ENCODE measurements at regions not wholly inside any gene's neighbourhood (a gene's known extent, or its start where the extent isn't known, plus 50 kb on each side); places are given as distances from the start of the nearest gene placed in this dataset.

GRCh38 chr2:180905002-180905401 is 75.4 kb upstream of the UBE2E3 start:
- no peak for DNase-seq (ENCODE audit: low read depth)
- TF ChIP-seq CTCF (IDR thresholded peaks at IDR 0.05; ENCODE audit: control insufficient read depth, extremely low read depth, insufficient read depth) = no peak
- no peak overlapping the region for H3K4me3 ChIP-seq (ENCODE audit: low read depth, low read length)

GRCh38 chr2:180901331-180901730 is 79.1 kb upstream of the UBE2E3 start:
- TF ChIP-seq CTCF (IDR thresholded peaks at IDR 0.05; ENCODE audit: control insufficient read depth, extremely low read depth, insufficient read depth) = no peak
- H3K4me3 ChIP-seq (ENCODE audit: low read depth, low read length) = no peak overlapping the region
- DNase-seq (ENCODE audit: low read depth) = no peak

- H3K4me3 ChIP-seq (ENCODE audit: low read depth, low read length) = no peak overlapping the region
- DNase-seq (ENCODE audit: low read depth) = no peak
- no peak for TF ChIP-seq CTCF (IDR thresholded peaks at IDR 0.05; ENCODE audit: control insufficient read depth, extremely low read depth, insufficient read depth)
Measured at GRCh38 chr2:180893752-180894151, 86.7 kb upstream of the UBE2E3 start.

- TF ChIP-seq CTCF (IDR thresholded peaks at IDR 0.05; ENCODE audit: control insufficient read depth, extremely low read depth, insufficient read depth) = no peak
- H3K4me3 ChIP-seq (ENCODE audit: low read depth, low read length) = no peak overlapping the region
- DNase-seq (ENCODE audit: low read depth) = no peak
Measured at GRCh38 chr2:180892091-180892490, 88.3 kb upstream of the UBE2E3 start.

- H3K4me3 ChIP-seq (ENCODE audit: low read depth, low read length) = no peak overlapping the region
- no peak for TF ChIP-seq CTCF (IDR thresholded peaks at IDR 0.05; ENCODE audit: control insufficient read depth, extremely low read depth, insufficient read depth)
- no peak for DNase-seq (ENCODE audit: low read depth)
Measured at GRCh38 chr2:180891360-180891759, 89.0 kb upstream of the UBE2E3 start.

GRCh38 chr2:180890781-180891180 is 89.6 kb upstream of the UBE2E3 start:
- no peak for TF ChIP-seq CTCF (IDR thresholded peaks at IDR 0.05; ENCODE audit: control insufficient read depth, extremely low read depth, insufficient read depth)
- H3K4me3 ChIP-seq (ENCODE audit: low read depth, low read length) = no peak overlapping the region

GRCh38 chr2:180882959-180883358 is 97.4 kb upstream of the UBE2E3 start:
- H3K4me3 ChIP-seq (ENCODE audit: low read depth, low read length) = no peak overlapping the region
- DNase-seq (ENCODE audit: low read depth) = no peak
- TF ChIP-seq CTCF (IDR thresholded peaks at IDR 0.05; ENCODE audit: control insufficient read depth, extremely low read depth, insufficient read depth) = no peak

More at GRCh38 chr2:180890781-180891180, 89.6 kb upstream of the UBE2E3 start:
- DNase-seq (ENCODE audit: low read depth) = no peak
